ENCODE measurements at regions not wholly inside any gene's neighbourhood (a gene's known extent, or its start where the extent isn't known, plus 50 kb on each side); places are given as distances from the start of the nearest gene placed in this dataset.

- no peak for TF ChIP-seq CTCF (IDR thresholded peaks at IDR 0.05)
- no peak for TF ChIP-seq POLR2A (IDR thresholded peaks at IDR 0.05)
These were observed 100.9 kb downstream of the TSEN15 start for GRCh38 chr1:184152434-184152898.

All from right lobe of liver (tissue), 4 donors.